RWPE1 (cell line): ENCODE measurements at regions not wholly inside any gene's neighbourhood (a gene's known extent, or its start where the extent isn't known, plus 50 kb on each side); places are given as distances from the start of the nearest gene placed in this dataset.

ENCODE experiments used
- CTCF ChIA-PET: fragments of 350-600 bp; sonication (Branson Sonifier 250); formaldehyde crosslinking; extraction: SDS; loops from one replicate; lab custom pipeline; 2021; lab: Yijun Ruan, JAX
- POLR2A ChIA-PET: fragments of 400-600 bp; formaldehyde crosslinking; extraction: SDS; loops from one replicate; lab custom pipeline; 2020; ENCODE audit warnings: antibody characterized with exemption; ENCODE audit not compliant: low non-redundant PET; lab: Yijun Ruan, JAX
- DNase-seq: peaks from one replicate; pipeline ENCODE4 v3.0.0; 2012; ENCODE audit warnings: low spot score
- H3K27ac ChIP-seq: fragments of 450-650 bp; 2 replicates; pipeline ENCODE4 v1.5.1; 2017
- TF ChIP-seq, protein P1 (sequence below): fragments of 450-650 bp; conservative IDR thresholded peaks from 2 replicates; pipeline ENCODE4 v1.5.1; 2017; ENCODE audit warnings: low read depth, mild to moderate bottlenecking

- TF ChIP-seq, protein P1, sequence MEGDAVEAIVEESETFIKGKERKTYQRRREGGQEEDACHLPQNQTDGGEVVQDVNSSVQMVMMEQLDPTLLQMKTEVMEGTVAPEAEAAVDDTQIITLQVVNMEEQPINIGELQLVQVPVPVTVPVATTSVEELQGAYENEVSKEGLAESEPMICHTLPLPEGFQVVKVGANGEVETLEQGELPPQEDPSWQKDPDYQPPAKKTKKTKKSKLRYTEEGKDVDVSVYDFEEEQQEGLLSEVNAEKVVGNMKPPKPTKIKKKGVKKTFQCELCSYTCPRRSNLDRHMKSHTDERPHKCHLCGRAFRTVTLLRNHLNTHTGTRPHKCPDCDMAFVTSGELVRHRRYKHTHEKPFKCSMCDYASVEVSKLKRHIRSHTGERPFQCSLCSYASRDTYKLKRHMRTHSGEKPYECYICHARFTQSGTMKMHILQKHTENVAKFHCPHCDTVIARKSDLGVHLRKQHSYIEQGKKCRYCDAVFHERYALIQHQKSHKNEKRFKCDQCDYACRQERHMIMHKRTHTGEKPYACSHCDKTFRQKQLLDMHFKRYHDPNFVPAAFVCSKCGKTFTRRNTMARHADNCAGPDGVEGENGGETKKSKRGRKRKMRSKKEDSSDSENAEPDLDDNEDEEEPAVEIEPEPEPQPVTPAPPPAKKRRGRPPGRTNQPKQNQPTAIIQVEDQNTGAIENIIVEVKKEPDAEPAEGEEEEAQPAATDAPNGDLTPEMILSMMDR, result no peak
- POLR2A ChIA-PET, result no interaction called here
Observed at GRCh38 chr5:25489834-25490538, 845.2 kb upstream of the CDH10 start.

DNA sequence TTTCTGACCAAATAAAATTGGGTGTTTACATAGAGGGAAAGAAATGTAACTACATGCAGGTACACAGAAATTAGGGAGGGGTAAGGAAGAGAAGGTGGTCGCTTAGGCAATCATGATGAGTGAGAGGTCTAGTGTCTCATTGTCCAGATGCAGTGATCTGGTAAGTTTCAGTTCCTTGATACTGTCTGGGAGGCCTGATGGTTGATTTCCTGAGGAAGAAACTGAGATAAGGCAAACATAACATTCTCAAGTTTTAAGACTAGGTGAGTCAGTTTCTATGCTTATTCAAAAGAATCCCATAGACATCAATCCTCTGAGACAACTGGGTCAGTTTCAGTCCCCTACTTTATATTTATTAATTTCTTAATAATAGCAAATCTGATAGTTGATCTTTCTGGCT is 843.3 kb upstream of the CDH10 start:
- H3K27ac ChIP-seq, result no peak overlapping the region
- TF ChIP-seq, protein P1, result no peak
- DNase-seq, result no peak
- POLR2A ChIA-PET, result no interaction called here
- CTCF ChIA-PET, result no interaction called here

More at GRCh38 chr5:25489834-25490538, 845.2 kb upstream of the CDH10 start:
- H3K27ac ChIP-seq, result no peak overlapping the region
- CTCF ChIA-PET, result interaction anchor here (0.7 kb wide), 1 partner anchor 59 kb away, joined by 4 read pairs; no protein-coding TSS in a partner anchor
- peak; percentile 41 for DNase-seq

DNA sequence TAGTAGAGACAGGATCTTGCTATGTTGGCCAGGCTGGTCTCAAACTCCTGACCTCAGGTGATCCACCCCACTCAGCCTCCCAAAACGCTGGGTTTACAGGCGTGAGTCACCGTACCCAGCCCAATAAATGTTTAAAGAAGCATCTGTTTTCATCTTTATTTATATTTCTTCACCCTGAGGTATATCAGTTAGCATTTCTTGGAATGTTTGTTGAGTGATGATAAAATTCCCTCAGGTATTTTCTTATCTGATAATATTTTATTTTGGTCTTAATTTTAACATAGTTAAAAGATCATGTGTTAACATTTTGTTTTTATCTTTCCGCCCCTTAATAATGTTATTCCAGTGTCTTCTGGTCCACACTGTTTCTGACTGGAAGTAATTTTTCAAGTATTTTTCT is 839.6 kb upstream of the CDH10 start:
- no peak overlapping the region for H3K27ac ChIP-seq
- CTCF ChIA-PET, result no interaction called here
- DNase-seq, result no peak
- TF ChIP-seq, protein P1, result no peak
- POLR2A ChIA-PET, result no interaction called here

DNA sequence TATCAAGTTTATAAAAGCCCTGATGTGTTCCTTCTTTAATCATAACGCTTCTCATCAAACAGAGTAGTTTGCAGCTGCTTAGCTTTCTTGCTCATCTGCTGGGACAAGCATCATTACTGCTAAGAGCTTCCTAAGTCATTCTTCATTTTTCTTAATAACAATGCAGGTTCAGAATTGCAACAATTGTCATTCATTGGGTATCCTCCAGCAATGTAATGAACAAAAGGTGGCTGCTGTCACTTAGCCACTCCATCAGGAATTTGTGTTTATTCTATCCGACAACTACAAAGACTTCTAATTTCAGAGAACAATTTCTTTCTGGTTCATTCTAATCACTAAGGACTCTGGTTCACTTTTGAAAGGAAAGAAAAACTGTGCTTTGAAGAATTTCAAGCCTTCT is 836.7 kb upstream of the CDH10 start:
- DNase-seq, result no peak
- CTCF ChIA-PET, result no interaction called here
- H3K27ac ChIP-seq, result no peak overlapping the region
- POLR2A ChIA-PET, result no interaction called here
- TF ChIP-seq, protein P1, result no peak

DNA sequence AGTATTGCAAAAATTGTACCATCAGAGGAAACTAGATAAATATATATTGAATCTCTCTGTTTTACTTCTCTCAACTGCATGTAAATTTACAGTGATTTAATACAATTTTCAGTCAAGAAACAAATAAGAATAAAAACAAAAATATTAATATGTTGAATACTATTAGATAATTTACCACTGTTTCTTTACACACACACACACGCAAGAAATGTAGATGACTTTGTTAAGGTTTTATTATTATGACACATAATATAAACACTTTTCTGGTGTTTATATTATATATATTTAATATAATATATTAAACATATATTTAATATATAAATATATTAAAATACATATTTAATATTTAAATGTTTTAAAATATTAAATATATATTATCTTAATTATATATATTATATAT is 814.3 kb upstream of the CDH10 start:
- DNase-seq, result no peak
- ChIA-PET POLR2A (no interaction called here), CTCF (no interaction called here)
- H3K27ac ChIP-seq, result no peak overlapping the region
- TF ChIP-seq, protein P1, result no peak

- TF ChIP-seq, protein P1, result no peak
- peak; percentile 8 for DNase-seq
- POLR2A ChIA-PET, result no interaction called here
- H3K27ac ChIP-seq, result no peak overlapping the region
- CTCF ChIA-PET, result interaction anchor here (0.6 kb wide), 1 partner anchor 15 kb away, joined by 3 read pairs; no protein-coding TSS in a partner anchor
Observed at GRCh38 chr5:25458628-25459027, 813.9 kb upstream of the CDH10 start.
